Neural progenitor cell (in vitro differentiated cells): ENCODE measurements at regions not wholly inside any gene's neighbourhood (a gene's known extent, or its start where the extent isn't known, plus 50 kb on each side); places are given as distances from the start of the nearest gene placed in this dataset.
"Not testable (repeated sequence)": the region's sequence is repeated elsewhere in the genome, so short reads cannot be mapped to it uniquely, and the experiment has no call there.

Experiments used
- EZH2 ChIP-seq: fragments of 200-600 bp; sonication (generic); IDR thresholded peaks from 2 replicates; pipeline ENCODE4 v1.6.1; 2017; ENCODE audit warnings: antibody characterized with exemption, mild to moderate bottlenecking, moderate library complexity
- EZH2phosphoT487 ChIP-seq: fragments of 200-600 bp; sonication (generic); IDR thresholded peaks from 2 replicates; pipeline ENCODE4 v1.6.1; 2017; ENCODE audit warnings: antibody characterized with exemption
- TF ChIP-seq, protein P1 (sequence below): fragments of 200-600 bp; sonication (generic); IDR thresholded peaks from 2 replicates; pipeline ENCODE4 v1.5.1; 2017; ENCODE audit warnings: antibody characterized with exemption, mild to moderate bottlenecking

DNA sequence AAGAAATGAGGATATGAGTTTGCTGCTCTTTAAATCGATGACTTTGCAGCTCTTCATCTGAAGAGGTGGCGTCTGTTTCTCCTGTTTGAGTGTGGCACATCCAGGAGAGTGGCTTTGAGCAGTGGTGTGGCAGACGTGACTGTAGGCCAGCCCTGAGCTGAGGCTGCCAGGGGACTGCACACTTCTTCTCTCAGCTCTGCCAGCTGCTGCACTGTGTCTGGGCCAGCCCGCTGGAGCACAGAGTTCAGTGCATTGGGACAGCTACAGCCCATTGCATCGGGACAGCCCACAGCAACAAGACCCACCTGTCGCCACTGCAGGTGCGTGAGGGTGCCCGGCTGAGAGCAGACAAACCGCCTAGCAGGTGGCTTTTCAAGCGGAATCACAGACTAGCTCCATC lies 3995.2 kb upstream of the TPTE start:
- TF ChIP-seq, protein P1, sequence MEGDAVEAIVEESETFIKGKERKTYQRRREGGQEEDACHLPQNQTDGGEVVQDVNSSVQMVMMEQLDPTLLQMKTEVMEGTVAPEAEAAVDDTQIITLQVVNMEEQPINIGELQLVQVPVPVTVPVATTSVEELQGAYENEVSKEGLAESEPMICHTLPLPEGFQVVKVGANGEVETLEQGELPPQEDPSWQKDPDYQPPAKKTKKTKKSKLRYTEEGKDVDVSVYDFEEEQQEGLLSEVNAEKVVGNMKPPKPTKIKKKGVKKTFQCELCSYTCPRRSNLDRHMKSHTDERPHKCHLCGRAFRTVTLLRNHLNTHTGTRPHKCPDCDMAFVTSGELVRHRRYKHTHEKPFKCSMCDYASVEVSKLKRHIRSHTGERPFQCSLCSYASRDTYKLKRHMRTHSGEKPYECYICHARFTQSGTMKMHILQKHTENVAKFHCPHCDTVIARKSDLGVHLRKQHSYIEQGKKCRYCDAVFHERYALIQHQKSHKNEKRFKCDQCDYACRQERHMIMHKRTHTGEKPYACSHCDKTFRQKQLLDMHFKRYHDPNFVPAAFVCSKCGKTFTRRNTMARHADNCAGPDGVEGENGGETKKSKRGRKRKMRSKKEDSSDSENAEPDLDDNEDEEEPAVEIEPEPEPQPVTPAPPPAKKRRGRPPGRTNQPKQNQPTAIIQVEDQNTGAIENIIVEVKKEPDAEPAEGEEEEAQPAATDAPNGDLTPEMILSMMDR: not testable (repeated sequence)
- TF ChIP-seq EZH2, EZH2phosphoT487: not testable (repeated sequence)
